ENCODE measurements at regions not wholly inside any gene's neighbourhood (a gene's known extent, or its start where the extent isn't known, plus 50 kb on each side); places are given as distances from the start of the nearest gene placed in this dataset.

DNA sequence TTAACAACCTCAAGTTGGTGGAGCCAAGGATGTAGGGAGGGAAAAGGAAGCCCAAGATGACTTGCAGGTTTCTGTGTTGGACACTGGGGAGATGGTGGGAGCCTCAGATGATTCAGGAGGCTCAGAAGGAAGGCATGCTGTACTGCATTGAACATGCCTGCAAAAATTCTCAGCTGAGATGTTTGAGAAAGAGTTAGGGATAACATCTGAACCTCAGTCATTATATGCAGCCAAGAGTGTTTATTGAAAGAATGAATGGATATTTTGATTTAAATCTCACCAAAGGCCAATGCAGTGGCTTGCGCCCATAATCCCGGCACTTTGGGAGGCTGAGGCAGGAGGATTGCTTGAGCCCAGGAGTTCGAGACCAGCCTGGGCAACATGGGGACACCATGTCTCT is 243.0 kb downstream of the MYCN start:
- TF ChIP-seq, protein P1, sequence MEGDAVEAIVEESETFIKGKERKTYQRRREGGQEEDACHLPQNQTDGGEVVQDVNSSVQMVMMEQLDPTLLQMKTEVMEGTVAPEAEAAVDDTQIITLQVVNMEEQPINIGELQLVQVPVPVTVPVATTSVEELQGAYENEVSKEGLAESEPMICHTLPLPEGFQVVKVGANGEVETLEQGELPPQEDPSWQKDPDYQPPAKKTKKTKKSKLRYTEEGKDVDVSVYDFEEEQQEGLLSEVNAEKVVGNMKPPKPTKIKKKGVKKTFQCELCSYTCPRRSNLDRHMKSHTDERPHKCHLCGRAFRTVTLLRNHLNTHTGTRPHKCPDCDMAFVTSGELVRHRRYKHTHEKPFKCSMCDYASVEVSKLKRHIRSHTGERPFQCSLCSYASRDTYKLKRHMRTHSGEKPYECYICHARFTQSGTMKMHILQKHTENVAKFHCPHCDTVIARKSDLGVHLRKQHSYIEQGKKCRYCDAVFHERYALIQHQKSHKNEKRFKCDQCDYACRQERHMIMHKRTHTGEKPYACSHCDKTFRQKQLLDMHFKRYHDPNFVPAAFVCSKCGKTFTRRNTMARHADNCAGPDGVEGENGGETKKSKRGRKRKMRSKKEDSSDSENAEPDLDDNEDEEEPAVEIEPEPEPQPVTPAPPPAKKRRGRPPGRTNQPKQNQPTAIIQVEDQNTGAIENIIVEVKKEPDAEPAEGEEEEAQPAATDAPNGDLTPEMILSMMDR (IDR thresholded peaks at IDR 0.05) = no peak
- TF ChIP-seq FOXJ3 (CRISPR knock-in tag; IDR thresholded peaks at IDR 0.05) (no peak), TEAD4 (IDR thresholded peaks at IDR 0.05; ENCODE audit: borderline replicate concordance, insufficient read depth) (no peak), SMC3 (IDR thresholded peaks at IDR 0.05; ENCODE audit: low read depth, low read length) (no peak)
- TF ChIP-seq, protein P2, sequence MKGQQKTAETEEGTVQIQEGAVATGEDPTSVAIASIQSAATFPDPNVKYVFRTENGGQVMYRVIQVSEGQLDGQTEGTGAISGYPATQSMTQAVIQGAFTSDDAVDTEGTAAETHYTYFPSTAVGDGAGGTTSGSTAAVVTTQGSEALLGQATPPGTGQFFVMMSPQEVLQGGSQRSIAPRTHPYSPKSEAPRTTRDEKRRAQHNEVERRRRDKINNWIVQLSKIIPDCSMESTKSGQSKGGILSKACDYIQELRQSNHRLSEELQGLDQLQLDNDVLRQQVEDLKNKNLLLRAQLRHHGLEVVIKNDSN (IDR thresholded peaks at IDR 0.05; ENCODE audit: borderline replicate concordance, low read depth) = no peak
